Kidney (tissue), 13 donors: ENCODE measurements at regions not wholly inside any gene's neighbourhood (a gene's known extent, or its start where the extent isn't known, plus 50 kb on each side); places are given as distances from the start of the nearest gene placed in this dataset.

Experiments
- DNase-seq, 5 donors: peaks; one replicate each; pipeline ENCODE4 v3.0.0-alpha.2; 2013 to 2020
- FAIRE-seq: peaks from 2 replicates; lab custom pipeline; 2012; peaks lifted over from hg19 to GRCh38; lab: Jason Lieb, UNC
- H3K27ac ChIP-seq, 2 donors: one replicate each; pipeline ENCODE4 v1.7.0; 2013; ENCODE audit warnings: low read depth in 2 of 2, low read length in 2 of 2, inconsistent platforms in 1 of 2
- H3K27me3 ChIP-seq: one replicate; pipeline ENCODE4 v1.7.1; 2013; ENCODE audit warnings: low read length, inconsistent platforms; ENCODE audit not compliant: control insufficient read depth, insufficient read depth
- H3K36me3 ChIP-seq, 3 donors: one replicate each; pipeline versions ENCODE4 v1.7.0 to v1.7.1; 2013; ENCODE audit warnings: low read length in 3 of 3, control low read depth in 1 of 3, inconsistent platforms in 1 of 3; ENCODE audit not compliant: insufficient read depth in 3 of 3, control insufficient read depth in 2 of 3
- H3K4me1 ChIP-seq, 3 donors: one replicate each; pipeline versions ENCODE4 v1.7.0 to v1.7.1; 2013; ENCODE audit warnings: low read length in 3 of 3, inconsistent platforms in 1 of 3, low read depth in 1 of 3; ENCODE audit not compliant: control insufficient read depth in 2 of 3, insufficient read depth in 2 of 3
- H3K4me3 ChIP-seq, 3 donors: one replicate each; pipeline versions ENCODE4 v1.7.0 to v1.8.1; 2013; ENCODE audit warnings: low read length in 3 of 3, control low read depth in 1 of 3, inconsistent platforms in 1 of 3
- H3K9ac ChIP-seq, 3 donors: one replicate each; pipeline versions ENCODE4 v1.7.0 to v1.7.1; 2013; ENCODE audit warnings: low read length in 3 of 3, control low read depth in 1 of 3, inconsistent platforms in 1 of 3
- H3K9me3 ChIP-seq, 3 donors: one replicate each; pipeline versions ENCODE4 v1.7.0 to v1.7.1; 2013; ENCODE audit warnings: low read length in 3 of 3, control low read depth in 1 of 3, inconsistent platforms in 1 of 3; ENCODE audit not compliant: control insufficient read depth in 2 of 3, insufficient read depth in 1 of 3
- intact Hi-C: fragments of 100-400 bp; cut with DNase I; formaldehyde crosslinking; loops from one replicate; pipeline ENCODE4 v1.11.1; 2022
- TF ChIP-seq, protein P1 (sequence below): IDR thresholded peaks from 3 replicates; pipeline ENCODE4 v1.5.1; 2012; ENCODE audit warnings: mild to moderate bottlenecking, moderate library complexity, borderline replicate concordance; ENCODE audit not compliant: insufficient read depth; ENCODE audit errors: extremely low read depth
- donor health status: control.
- donor health status: control.
- donor health status: control.
- donor health status: control.
- donor health status: control.
- donor health status: DM: yes; HTN: yes; CAD: no.
- donor health status: Normal renal cell carcinoma (clear cell type).

- Histone ChIP-seq H3K36me3 (no peaks in the 10 kb centered on the region), H3K9ac (no peak overlapping the region), H3K4me3 (no peak overlapping the region), H3K4me1 (peaks cover 0 to 17% (median 0%) of the 10 kb centered on the region in 3 donors), H3K27me3 (no peaks in the 10 kb centered on the region), H3K9me3 (no peaks in the 10 kb centered on the region), H3K27ac (peak overlapping the region in 1 of 2 donors; percentile 11)
- DNase-seq (peak in 4 of 5 donors; percentile 51 to 96 (median 68)), FAIRE-seq (no peak)
- intact Hi-C loops, result no loop called here
- TF ChIP-seq, protein P1, sequence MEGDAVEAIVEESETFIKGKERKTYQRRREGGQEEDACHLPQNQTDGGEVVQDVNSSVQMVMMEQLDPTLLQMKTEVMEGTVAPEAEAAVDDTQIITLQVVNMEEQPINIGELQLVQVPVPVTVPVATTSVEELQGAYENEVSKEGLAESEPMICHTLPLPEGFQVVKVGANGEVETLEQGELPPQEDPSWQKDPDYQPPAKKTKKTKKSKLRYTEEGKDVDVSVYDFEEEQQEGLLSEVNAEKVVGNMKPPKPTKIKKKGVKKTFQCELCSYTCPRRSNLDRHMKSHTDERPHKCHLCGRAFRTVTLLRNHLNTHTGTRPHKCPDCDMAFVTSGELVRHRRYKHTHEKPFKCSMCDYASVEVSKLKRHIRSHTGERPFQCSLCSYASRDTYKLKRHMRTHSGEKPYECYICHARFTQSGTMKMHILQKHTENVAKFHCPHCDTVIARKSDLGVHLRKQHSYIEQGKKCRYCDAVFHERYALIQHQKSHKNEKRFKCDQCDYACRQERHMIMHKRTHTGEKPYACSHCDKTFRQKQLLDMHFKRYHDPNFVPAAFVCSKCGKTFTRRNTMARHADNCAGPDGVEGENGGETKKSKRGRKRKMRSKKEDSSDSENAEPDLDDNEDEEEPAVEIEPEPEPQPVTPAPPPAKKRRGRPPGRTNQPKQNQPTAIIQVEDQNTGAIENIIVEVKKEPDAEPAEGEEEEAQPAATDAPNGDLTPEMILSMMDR, result no peak
Observed at GRCh38 chr2:120914839-120915521, 179.3 kb downstream of the GLI2 start.

GRCh38 chr2:120915670-120916069 lies 180.0 kb downstream of the GLI2 start:
- Histone ChIP-seq H3K4me1 (peaks cover 0 to 17% (median 0%) of the 10 kb centered on the region in 3 donors), H3K27me3 (no peaks in the 10 kb centered on the region), H3K9ac (no peak overlapping the region), H3K27ac (peak overlapping the region in 1 of 2 donors; percentile 11), H3K4me3 (no peak overlapping the region), H3K36me3 (no peaks in the 10 kb centered on the region), H3K9me3 (no peaks in the 10 kb centered on the region)
- no peak for FAIRE-seq
- TF ChIP-seq, protein P1, result no peak
- intact Hi-C loops, result no loop called here
- peak in 2 of 5 donors; percentile 46 to 68 for DNase-seq

- H3K27me3 ChIP-seq, result no peaks in the 10 kb centered on the region
- H3K4me1 ChIP-seq, result peaks cover 0 to 17% (median 0%) of the 10 kb centered on the region in 3 donors
- TF ChIP-seq, protein P1, result no peak
- no peak overlapping the region for H3K9ac ChIP-seq
- H3K27ac ChIP-seq, result no peak overlapping the region
- H3K4me3 ChIP-seq, result no peak overlapping the region
- no peak for FAIRE-seq
- no peak for DNase-seq
- no peaks in the 10 kb centered on the region for H3K36me3 ChIP-seq
- no peaks in the 10 kb centered on the region for H3K9me3 ChIP-seq
- intact Hi-C loops, result no loop called here
Observed at GRCh38 chr2:120916446-120916845, 180.8 kb downstream of the GLI2 start.

- no peak overlapping the region for H3K27ac ChIP-seq
- FAIRE-seq, result no peak
Observed at GRCh38 chr2:120917886-120918285, 182.2 kb downstream of the GLI2 start.

More at GRCh38 chr2:120917886-120918285, 182.2 kb downstream of the GLI2 start:
- TF ChIP-seq, protein P1, result no peak
- H3K36me3 ChIP-seq, result peaks cover 0 to under 1% (median 0%) of the 10 kb centered on the region in 3 donors
- DNase-seq, result peak in 1 of 5 donors; percentile 41
- no peaks in the 10 kb centered on the region for H3K27me3 ChIP-seq
- intact Hi-C loops, result no loop called here
- H3K9ac ChIP-seq, result no peak overlapping the region
- H3K4me1 ChIP-seq, result peaks cover 0 to 17% (median 0%) of the 10 kb centered on the region in 3 donors
- no peaks in the 10 kb centered on the region for H3K9me3 ChIP-seq
- H3K4me3 ChIP-seq, result no peak overlapping the region
